ENCODE measurements at regions not wholly inside any gene's neighbourhood (a gene's known extent, or its start where the extent isn't known, plus 50 kb on each side); places are given as distances from the start of the nearest gene placed in this dataset.

DNA sequence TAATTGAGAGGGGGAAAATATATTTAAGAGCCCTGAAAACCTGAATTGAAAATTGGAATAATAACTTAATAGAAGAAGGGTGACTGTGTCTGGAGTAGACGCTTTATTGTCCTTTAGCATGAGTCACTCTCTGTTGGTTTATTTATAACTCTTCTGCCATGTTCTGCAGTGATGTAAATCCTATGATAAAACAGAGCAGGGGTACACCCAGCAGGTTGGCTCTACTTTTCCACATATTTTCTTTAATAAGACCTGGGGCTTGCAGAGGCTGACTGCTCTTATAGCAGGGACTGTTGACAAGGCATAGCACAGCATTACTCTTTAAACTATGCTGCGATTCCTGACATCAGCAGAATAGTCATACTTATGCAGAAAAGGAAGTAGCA, 389.9 kb upstream of the PCDH9 start (continued):
- TF ChIP-seq, protein P1, sequence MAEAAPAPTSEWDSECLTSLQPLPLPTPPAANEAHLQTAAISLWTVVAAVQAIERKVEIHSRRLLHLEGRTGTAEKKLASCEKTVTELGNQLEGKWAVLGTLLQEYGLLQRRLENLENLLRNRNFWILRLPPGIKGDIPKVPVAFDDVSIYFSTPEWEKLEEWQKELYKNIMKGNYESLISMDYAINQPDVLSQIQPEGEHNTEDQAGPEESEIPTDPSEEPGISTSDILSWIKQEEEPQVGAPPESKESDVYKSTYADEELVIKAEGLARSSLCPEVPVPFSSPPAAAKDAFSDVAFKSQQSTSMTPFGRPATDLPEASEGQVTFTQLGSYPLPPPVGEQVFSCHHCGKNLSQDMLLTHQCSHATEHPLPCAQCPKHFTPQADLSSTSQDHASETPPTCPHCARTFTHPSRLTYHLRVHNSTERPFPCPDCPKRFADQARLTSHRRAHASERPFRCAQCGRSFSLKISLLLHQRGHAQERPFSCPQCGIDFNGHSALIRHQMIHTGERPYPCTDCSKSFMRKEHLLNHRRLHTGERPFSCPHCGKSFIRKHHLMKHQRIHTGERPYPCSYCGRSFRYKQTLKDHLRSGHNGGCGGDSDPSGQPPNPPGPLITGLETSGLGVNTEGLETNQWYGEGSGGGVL (tag by site-specific recombination; IDR thresholded peaks at IDR 0.05): no peak
- no peak for TF ChIP-seq KLF7 (tag by site-specific recombination; IDR thresholded peaks at IDR 0.05; ENCODE audit: borderline replicate concordance)
- TF ChIP-seq ZNF600 (tag by site-specific recombination; IDR thresholded peaks at IDR 0.05): no peak

DNA sequence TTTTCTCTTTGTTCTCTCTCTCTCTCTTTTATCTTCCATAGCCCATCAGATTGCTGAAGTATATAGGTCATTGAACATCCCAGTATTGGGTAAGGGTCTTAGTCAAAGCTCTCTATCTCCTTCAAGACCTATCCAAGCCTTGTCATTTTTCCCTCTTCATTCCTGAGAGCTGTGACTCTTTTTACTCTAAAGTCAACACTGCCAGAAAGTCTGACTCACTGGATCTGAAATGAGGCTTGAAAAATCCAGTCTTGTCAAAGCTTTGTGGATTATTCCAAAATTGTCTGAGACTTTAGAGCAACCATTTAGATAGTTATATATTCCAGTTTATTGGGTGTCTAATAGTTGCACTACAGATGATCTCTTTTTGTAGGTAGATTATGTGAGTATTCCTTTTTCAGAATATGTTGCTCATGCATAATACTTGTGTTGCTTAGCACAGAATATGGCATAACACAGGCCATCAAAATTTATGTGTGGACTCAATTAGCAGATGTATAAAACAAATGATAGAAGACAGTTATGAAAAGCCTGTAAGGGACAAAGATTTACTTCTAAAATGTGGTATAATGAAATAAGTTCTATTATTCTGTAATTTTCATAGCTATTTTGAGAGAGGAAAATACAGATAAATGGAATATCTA, 389.3 kb upstream of the PCDH9 start:
- no peaks in the 10 kb centered on the region for H3K36me3 ChIP-seq (ENCODE audit: control insufficient read depth in 2 of 2, insufficient read depth in 1 of 2, low read length in 2 of 2)
- ChIA-PET POLR2A (no interaction called here), CTCF (no interaction called here)
- H3K9me3 ChIP-seq (ENCODE audit: control insufficient read depth, insufficient read depth, low read depth, low read length): no peaks in the 10 kb centered on the region
- H3K27ac ChIP-seq (ENCODE audit: extremely low read depth, low read depth, low read length): no peak overlapping the region
- TF ChIP-seq, protein P2, sequence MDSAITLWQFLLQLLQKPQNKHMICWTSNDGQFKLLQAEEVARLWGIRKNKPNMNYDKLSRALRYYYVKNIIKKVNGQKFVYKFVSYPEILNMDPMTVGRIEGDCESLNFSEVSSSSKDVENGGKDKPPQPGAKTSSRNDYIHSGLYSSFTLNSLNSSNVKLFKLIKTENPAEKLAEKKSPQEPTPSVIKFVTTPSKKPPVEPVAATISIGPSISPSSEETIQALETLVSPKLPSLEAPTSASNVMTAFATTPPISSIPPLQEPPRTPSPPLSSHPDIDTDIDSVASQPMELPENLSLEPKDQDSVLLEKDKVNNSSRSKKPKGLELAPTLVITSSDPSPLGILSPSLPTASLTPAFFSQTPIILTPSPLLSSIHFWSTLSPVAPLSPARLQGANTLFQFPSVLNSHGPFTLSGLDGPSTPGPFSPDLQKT (IDR thresholded peaks at IDR 0.05; ENCODE audit: borderline replicate concordance, low read depth, low read length): peak; percentile 32; the same call in 1 of the 2 replicates
- TF ChIP-seq ZNF791 (tag by site-specific recombination; IDR thresholded peaks at IDR 0.05): no peak
- TF ChIP-seq, protein P3, sequence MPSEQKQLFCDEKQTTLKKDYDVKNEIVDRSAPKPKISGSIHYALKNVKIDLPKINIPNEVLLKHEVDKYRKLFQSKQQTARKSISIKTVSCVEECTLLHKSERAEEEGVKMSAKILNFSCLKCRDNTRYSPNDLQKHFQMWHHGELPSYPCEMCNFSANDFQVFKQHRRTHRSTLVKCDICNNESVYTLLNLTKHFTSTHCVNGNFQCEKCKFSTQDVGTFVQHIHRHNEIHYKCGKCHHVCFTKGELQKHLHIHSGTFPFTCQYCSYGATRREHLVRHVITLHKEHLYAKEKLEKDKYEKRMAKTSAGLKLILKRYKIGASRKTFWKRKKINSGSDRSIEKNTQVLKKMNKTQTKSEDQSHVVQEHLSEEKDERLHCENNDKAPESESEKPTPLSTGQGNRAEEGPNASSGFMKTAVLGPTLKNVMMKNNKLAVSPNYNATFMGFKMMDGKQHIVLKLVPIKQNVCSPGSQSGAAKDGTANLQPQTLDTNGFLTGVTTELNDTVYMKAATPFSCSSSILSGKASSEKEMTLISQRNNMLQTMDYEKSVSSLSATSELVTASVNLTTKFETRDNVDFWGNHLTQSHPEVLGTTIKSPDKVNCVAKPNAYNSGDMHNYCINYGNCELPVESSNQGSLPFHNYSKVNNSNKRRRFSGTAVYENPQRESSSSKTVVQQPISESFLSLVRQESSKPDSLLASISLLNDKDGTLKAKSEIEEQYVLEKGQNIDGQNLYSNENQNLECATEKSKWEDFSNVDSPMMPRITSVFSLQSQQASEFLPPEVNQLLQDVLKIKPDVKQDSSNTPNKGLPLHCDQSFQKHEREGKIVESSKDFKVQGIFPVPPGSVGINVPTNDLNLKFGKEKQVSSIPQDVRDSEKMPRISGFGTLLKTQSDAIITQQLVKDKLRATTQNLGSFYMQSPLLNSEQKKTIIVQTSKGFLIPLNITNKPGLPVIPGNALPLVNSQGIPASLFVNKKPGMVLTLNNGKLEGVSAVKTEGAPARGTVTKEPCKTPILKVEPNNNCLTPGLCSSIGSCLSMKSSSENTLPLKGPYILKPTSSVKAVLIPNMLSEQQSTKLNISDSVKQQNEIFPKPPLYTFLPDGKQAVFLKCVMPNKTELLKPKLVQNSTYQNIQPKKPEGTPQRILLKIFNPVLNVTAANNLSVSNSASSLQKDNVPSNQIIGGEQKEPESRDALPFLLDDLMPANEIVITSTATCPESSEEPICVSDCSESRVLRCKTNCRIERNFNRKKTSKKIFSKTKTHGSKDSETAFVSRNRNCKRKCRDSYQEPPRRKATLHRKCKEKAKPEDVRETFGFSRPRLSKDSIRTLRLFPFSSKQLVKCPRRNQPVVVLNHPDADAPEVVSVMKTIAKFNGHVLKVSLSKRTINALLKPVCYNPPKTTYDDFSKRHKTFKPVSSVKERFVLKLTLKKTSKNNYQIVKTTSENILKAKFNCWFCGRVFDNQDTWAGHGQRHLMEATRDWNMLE (tag by site-specific recombination; conservative IDR thresholded peaks at IDR 0.05; ENCODE audit: low read depth): no peak
- H3K4me1 ChIP-seq (ENCODE audit: control insufficient read depth, insufficient read depth, low read length): no peaks in the 10 kb centered on the region
- H3K4me3 ChIP-seq (ENCODE audit: low read depth, low read length): no peak overlapping the region

DNA sequence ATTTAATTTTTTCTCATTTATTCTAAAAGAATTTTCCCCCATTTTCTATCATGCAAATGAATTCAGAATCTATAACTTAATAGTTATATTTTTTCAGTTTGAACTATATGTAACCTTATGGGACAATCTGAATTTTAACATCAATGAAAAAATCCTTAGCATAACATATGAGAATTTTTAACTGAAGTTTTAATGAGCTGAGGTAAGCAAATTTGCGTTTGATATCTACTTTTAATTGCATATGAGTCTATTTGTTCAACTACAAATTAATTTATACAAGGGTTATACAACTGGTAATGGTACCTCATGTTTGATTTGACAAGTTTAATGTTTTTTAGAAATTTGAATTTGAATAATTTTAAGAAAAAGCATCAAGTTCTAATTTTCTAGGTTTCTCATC, 384.4 kb upstream of the PCDH9 start:
- CTCF ChIA-PET: no interaction called here
- no peaks in the 10 kb centered on the region for H3K4me1 ChIP-seq (ENCODE audit: control insufficient read depth, insufficient read depth, low read length)
- H3K36me3 ChIP-seq (ENCODE audit: control insufficient read depth in 2 of 2, insufficient read depth in 1 of 2, low read length in 2 of 2): no peaks in the 10 kb centered on the region
- TF ChIP-seq ZNF366 (tag by site-specific recombination; conservative IDR thresholded peaks at IDR 0.05): no peak
- TF ChIP-seq, protein P4, sequence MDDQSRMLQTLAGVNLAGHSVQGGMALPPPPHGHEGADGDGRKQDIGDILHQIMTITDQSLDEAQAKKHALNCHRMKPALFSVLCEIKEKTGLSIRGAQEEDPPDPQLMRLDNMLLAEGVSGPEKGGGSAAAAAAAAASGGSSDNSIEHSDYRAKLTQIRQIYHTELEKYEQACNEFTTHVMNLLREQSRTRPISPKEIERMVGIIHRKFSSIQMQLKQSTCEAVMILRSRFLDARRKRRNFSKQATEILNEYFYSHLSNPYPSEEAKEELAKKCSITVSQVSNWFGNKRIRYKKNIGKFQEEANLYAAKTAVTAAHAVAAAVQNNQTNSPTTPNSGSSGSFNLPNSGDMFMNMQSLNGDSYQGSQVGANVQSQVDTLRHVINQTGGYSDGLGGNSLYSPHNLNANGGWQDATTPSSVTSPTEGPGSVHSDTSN (CRISPR knock-in tag; IDR thresholded peaks at IDR 0.05): no peak
- TF ChIP-seq ZNF404 (tag by site-specific recombination; IDR thresholded peaks at IDR 0.05): no peak
- no peak for TF ChIP-seq ZNF48 (tag by site-specific recombination; IDR thresholded peaks at IDR 0.05)
- no peak for TF ChIP-seq ZNF776 (tag by site-specific recombination; IDR thresholded peaks at IDR 0.05; ENCODE audit: borderline replicate concordance)
- H3K9me3 ChIP-seq (ENCODE audit: control insufficient read depth, insufficient read depth, low read depth, low read length): no peaks in the 10 kb centered on the region
- H3K27ac ChIP-seq (ENCODE audit: extremely low read depth, low read depth, low read length): no peak overlapping the region
- POLR2A ChIA-PET: no interaction called here
- H3K4me3 ChIP-seq (ENCODE audit: low read depth, low read length): no peak overlapping the region
